Kidney (tissue), 13 donors: ENCODE measurements at regions not wholly inside any gene's neighbourhood (a gene's known extent, or its start where the extent isn't known, plus 50 kb on each side); places are given as distances from the start of the nearest gene placed in this dataset.

ENCODE experiments used
- DNase-seq, 5 donors: peaks; one replicate each; pipeline ENCODE4 v3.0.0-alpha.2; 2013 to 2020
- FAIRE-seq: peaks from 2 replicates; lab custom pipeline; 2012; peaks lifted over from hg19 to GRCh38; lab: Jason Lieb, UNC
- H3K27ac ChIP-seq, 2 donors: one replicate each; pipeline ENCODE4 v1.7.0; 2013; ENCODE audit warnings: low read depth in 2 of 2, low read length in 2 of 2, inconsistent platforms in 1 of 2
- H3K27me3 ChIP-seq: one replicate; pipeline ENCODE4 v1.7.1; 2013; ENCODE audit warnings: low read length, inconsistent platforms; ENCODE audit not compliant: control insufficient read depth, insufficient read depth
- H3K36me3 ChIP-seq, 3 donors: one replicate each; pipeline versions ENCODE4 v1.7.0 to v1.7.1; 2013; ENCODE audit warnings: low read length in 3 of 3, control low read depth in 1 of 3, inconsistent platforms in 1 of 3; ENCODE audit not compliant: insufficient read depth in 3 of 3, control insufficient read depth in 2 of 3
- H3K4me1 ChIP-seq, 3 donors: one replicate each; pipeline versions ENCODE4 v1.7.0 to v1.7.1; 2013; ENCODE audit warnings: low read length in 3 of 3, inconsistent platforms in 1 of 3, low read depth in 1 of 3; ENCODE audit not compliant: control insufficient read depth in 2 of 3, insufficient read depth in 2 of 3
- H3K4me3 ChIP-seq, 3 donors: one replicate each; pipeline versions ENCODE4 v1.7.0 to v1.8.1; 2013; ENCODE audit warnings: low read length in 3 of 3, control low read depth in 1 of 3, inconsistent platforms in 1 of 3
- H3K9ac ChIP-seq, 3 donors: one replicate each; pipeline versions ENCODE4 v1.7.0 to v1.7.1; 2013; ENCODE audit warnings: low read length in 3 of 3, control low read depth in 1 of 3, inconsistent platforms in 1 of 3
- H3K9me3 ChIP-seq, 3 donors: one replicate each; pipeline versions ENCODE4 v1.7.0 to v1.7.1; 2013; ENCODE audit warnings: low read length in 3 of 3, control low read depth in 1 of 3, inconsistent platforms in 1 of 3; ENCODE audit not compliant: control insufficient read depth in 2 of 3, insufficient read depth in 1 of 3
- intact Hi-C: fragments of 100-400 bp; cut with DNase I; formaldehyde crosslinking; loops from one replicate; pipeline ENCODE4 v1.11.1; 2022
- TF ChIP-seq, protein P1 (sequence below): IDR thresholded peaks from 3 replicates; pipeline ENCODE4 v1.5.1; 2012; ENCODE audit warnings: mild to moderate bottlenecking, moderate library complexity, borderline replicate concordance; ENCODE audit not compliant: insufficient read depth; ENCODE audit errors: extremely low read depth
- donor health status: control.
- donor health status: control.
- donor health status: control.
- donor health status: control.
- donor health status: control.
- donor health status: DM: yes; HTN: yes; CAD: no.
- donor health status: Normal renal cell carcinoma (clear cell type).

DNA sequence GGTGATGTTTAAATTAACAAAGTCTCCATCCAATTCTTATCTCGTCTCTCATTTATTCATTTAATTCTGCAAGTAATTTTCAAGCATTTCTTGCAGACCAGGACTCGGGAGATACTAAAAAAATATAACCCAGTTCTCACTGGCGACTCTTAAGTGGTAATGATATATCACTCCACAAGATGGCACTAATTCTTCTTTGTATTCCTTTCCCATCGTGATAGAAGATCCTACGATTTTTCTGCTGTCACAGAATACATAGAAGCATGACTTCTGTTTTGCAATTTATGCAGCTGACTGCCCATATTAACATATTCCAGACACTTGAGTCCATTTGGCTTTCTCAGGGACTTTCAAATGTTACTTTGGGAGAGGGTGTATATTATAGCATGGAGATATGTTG, 64.0 kb upstream of the FGF13 start:
- FAIRE-seq: peak; percentile 95

DNA sequence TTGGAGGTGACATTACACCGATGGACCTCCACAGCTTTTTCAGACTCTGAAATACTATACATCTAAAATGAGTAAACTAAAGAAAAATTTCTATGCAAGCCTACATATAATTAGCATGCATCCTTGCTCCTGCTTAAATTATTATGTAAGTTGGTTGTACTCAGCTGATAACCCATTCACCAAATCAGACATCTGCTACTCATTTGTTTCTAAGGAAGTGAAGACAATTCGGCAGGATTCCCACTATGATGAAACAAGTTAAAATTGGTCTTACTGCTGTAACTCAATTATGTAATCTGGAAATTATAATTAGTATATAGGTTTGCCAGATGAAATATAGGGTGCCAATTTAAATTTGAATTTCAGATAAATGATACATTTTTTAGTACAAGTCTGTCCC, 59.5 kb upstream of the FGF13 start:
- Histone ChIP-seq H3K9me3 (no peaks in the 10 kb centered on the region), H3K4me3 (no peak overlapping the region), H3K9ac (no peak overlapping the region), H3K27me3 (no peaks in the 10 kb centered on the region), H3K27ac (no peak overlapping the region), H3K36me3 (no peaks in the 10 kb centered on the region), H3K4me1 (no peaks in the 10 kb centered on the region)
- TF ChIP-seq, protein P1, sequence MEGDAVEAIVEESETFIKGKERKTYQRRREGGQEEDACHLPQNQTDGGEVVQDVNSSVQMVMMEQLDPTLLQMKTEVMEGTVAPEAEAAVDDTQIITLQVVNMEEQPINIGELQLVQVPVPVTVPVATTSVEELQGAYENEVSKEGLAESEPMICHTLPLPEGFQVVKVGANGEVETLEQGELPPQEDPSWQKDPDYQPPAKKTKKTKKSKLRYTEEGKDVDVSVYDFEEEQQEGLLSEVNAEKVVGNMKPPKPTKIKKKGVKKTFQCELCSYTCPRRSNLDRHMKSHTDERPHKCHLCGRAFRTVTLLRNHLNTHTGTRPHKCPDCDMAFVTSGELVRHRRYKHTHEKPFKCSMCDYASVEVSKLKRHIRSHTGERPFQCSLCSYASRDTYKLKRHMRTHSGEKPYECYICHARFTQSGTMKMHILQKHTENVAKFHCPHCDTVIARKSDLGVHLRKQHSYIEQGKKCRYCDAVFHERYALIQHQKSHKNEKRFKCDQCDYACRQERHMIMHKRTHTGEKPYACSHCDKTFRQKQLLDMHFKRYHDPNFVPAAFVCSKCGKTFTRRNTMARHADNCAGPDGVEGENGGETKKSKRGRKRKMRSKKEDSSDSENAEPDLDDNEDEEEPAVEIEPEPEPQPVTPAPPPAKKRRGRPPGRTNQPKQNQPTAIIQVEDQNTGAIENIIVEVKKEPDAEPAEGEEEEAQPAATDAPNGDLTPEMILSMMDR: no peak
- FAIRE-seq (no peak), DNase-seq (no peak)
- intact Hi-C loops: no loop called here

More for the DNA sequence above, 64.0 kb upstream of the FGF13 start:
- peak in 2 of 5 donors; percentile 19 to 34 for DNase-seq
- no peaks in the 10 kb centered on the region for H3K9me3 ChIP-seq
- no peak overlapping the region for H3K9ac ChIP-seq
- H3K4me1 ChIP-seq: no peaks in the 10 kb centered on the region
- no peak overlapping the region for H3K4me3 ChIP-seq
- H3K36me3 ChIP-seq: no peaks in the 10 kb centered on the region
- no peak overlapping the region for H3K27ac ChIP-seq
- no peaks in the 10 kb centered on the region for H3K27me3 ChIP-seq
- TF ChIP-seq, protein P1: no peak
- intact Hi-C loops: no loop called here

DNA sequence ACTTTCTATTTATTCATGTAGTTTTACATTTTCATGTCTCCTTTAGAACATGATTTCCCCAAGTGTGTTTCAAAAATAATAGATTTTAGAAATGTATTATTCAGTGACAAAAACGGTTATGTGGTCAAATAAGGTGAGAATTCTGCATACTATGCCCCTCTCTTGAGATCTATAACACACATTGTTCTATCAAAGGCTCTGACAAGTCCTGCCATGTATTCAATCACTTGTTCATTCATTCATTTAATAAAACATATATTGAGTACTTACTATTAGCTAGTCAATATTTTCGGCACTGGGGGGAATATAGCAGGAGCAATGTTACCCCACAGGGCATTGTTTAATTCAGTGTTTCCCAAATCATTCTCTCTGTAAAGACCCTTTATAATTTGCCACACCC, 58.4 kb upstream of the FGF13 start:
- intact Hi-C loops: no loop called here
- Histone ChIP-seq H3K27ac (no peak overlapping the region), H3K9me3 (no peaks in the 10 kb centered on the region), H3K9ac (no peak overlapping the region), H3K4me1 (no peaks in the 10 kb centered on the region), H3K4me3 (no peak overlapping the region), H3K27me3 (no peaks in the 10 kb centered on the region), H3K36me3 (no peaks in the 10 kb centered on the region)
- TF ChIP-seq, protein P1: no peak
- FAIRE-seq (no peak), DNase-seq (no peak)

DNA sequence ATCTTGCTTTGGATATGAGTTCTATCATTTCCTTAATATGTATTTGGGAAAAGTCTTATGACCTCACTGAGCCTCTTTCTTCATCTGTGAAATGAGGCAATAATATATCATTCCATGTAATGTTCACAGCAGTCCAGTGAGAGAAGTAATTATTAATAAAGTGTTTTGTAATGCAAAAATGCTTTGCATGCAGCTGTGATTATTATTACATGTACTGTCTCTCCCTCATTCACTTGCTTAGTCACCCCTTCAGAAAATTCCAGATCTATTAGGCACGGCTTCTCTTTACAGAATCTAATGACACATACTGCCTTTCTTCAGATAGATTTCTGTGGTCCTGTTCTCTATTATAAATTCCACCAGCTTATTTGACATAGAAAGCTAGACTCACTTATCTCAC, 53.5 kb upstream of the FGF13 start:
- Histone ChIP-seq H3K4me1 (peaks cover 0 to 4% (median 0%) of the 10 kb centered on the region in 3 donors), H3K9me3 (no peaks in the 10 kb centered on the region), H3K27me3 (peaks cover 2% of the 10 kb centered on the region), H3K27ac (no peak overlapping the region), H3K9ac (no peak overlapping the region), H3K4me3 (no peak overlapping the region), H3K36me3 (no peaks in the 10 kb centered on the region)
- intact Hi-C loops: no loop called here
- FAIRE-seq (no peak), DNase-seq (no peak)
- TF ChIP-seq, protein P1: no peak
